ENCODE measurements at regions not wholly inside any gene's neighbourhood (a gene's known extent, or its start where the extent isn't known, plus 50 kb on each side); places are given as distances from the start of the nearest gene placed in this dataset.

DNA sequence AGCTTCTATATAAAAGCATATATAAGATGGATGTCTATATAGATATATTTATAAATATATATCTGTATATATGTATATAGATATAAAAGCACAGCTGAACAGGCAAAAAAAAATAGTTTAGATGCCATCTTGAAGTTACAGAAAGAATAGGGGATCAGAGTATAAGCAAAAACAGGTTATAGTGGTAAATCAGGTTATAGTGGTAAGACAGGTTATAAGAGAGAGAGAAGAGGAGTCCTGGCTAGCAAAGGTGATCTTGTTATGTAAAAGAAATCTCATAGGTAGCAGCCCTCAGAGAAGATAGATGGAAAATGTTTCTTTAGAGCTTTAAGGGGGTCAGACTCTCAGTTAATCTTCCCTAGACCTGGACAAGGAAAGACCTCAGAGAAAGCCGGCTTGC is 1263.1 kb downstream of the PCDH7 start:
- H3K36me3 ChIP-seq (ENCODE audit: insufficient read depth, low read length) = no peaks in the 10 kb centered on the region
- H3K9me3 ChIP-seq (ENCODE audit: low read length) = no peaks in the 10 kb centered on the region
- H3F3A ChIP-seq (ENCODE audit: insufficient read depth, low read length) = no peaks in the 10 kb centered on the region
- TF ChIP-seq, protein P1, sequence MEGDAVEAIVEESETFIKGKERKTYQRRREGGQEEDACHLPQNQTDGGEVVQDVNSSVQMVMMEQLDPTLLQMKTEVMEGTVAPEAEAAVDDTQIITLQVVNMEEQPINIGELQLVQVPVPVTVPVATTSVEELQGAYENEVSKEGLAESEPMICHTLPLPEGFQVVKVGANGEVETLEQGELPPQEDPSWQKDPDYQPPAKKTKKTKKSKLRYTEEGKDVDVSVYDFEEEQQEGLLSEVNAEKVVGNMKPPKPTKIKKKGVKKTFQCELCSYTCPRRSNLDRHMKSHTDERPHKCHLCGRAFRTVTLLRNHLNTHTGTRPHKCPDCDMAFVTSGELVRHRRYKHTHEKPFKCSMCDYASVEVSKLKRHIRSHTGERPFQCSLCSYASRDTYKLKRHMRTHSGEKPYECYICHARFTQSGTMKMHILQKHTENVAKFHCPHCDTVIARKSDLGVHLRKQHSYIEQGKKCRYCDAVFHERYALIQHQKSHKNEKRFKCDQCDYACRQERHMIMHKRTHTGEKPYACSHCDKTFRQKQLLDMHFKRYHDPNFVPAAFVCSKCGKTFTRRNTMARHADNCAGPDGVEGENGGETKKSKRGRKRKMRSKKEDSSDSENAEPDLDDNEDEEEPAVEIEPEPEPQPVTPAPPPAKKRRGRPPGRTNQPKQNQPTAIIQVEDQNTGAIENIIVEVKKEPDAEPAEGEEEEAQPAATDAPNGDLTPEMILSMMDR (IDR thresholded peaks at IDR 0.05; ENCODE audit: low read length) = no peak
- no peak for TF ChIP-seq EZH2 (IDR thresholded peaks at IDR 0.05; ENCODE audit: borderline replicate concordance, low read length)
- H3K9ac ChIP-seq (ENCODE audit: low read length) = no peak overlapping the region
- no peaks in the 10 kb centered on the region for H4K20me1 ChIP-seq (ENCODE audit: insufficient read depth, low read length)
- H3K79me2 ChIP-seq (ENCODE audit: insufficient read depth, low read length) = no peaks in the 10 kb centered on the region
- H3K27me3 ChIP-seq (ENCODE audit: insufficient read depth, low read length) = no peaks in the 10 kb centered on the region
- no peaks in the 10 kb centered on the region for H3K9me2 ChIP-seq (ENCODE audit: low read depth, low read length)
- H3K4me3 ChIP-seq (ENCODE audit: low read depth, low read length, poor library complexity, severe bottlenecking) = no peak overlapping the region
- no peak overlapping the region for H2AFZ ChIP-seq (ENCODE audit: low read length)
- no peaks in the 10 kb centered on the region for H3K4me1 ChIP-seq (ENCODE audit: insufficient read depth, low read length, severe bottlenecking)
- H3K4me2 ChIP-seq (ENCODE audit: low read length) = no peak overlapping the region
- H3K27ac ChIP-seq (ENCODE audit: low read depth, low read length, poor library complexity, severe bottlenecking) = no peak overlapping the region

DNA sequence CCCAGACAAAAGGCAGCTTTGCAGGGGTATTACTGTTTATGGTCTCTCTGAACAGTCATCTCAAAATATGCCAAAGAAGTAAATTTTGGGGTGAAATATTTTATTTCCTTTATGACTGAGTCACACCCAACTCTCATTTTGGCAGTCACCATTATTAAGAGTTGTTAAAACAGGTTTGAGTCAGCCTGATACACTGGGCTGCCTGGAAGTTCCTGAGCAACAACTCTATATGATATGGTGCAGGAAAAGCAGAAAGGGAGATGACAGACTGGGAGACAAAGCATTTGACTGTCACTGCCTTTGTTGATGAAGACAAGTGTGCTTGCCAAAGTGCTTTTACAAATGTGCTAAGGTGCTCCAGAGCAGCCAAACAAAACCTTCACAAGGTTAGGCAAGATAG is 1263.5 kb downstream of the PCDH7 start:
- Histone ChIP-seq H3K9me3 (ENCODE audit: low read length) (no peaks in the 10 kb centered on the region), H3K4me1 (ENCODE audit: insufficient read depth, low read length, severe bottlenecking) (no peaks in the 10 kb centered on the region), H3K27me3 (ENCODE audit: insufficient read depth, low read length) (no peaks in the 10 kb centered on the region), H3F3A (ENCODE audit: insufficient read depth, low read length) (no peaks in the 10 kb centered on the region), H3K4me3 (ENCODE audit: low read depth, low read length, poor library complexity, severe bottlenecking) (no peak overlapping the region), H3K79me2 (ENCODE audit: insufficient read depth, low read length) (no peaks in the 10 kb centered on the region), H2AFZ (ENCODE audit: low read length) (no peak overlapping the region), H3K36me3 (ENCODE audit: insufficient read depth, low read length) (no peaks in the 10 kb centered on the region), H3K9ac (ENCODE audit: low read length) (no peak overlapping the region), H3K4me2 (ENCODE audit: low read length) (no peak overlapping the region), H3K9me2 (ENCODE audit: low read depth, low read length) (no peaks in the 10 kb centered on the region), H4K20me1 (ENCODE audit: insufficient read depth, low read length) (no peaks in the 10 kb centered on the region), H3K27ac (ENCODE audit: low read depth, low read length, poor library complexity, severe bottlenecking) (no peak overlapping the region)
- TF ChIP-seq, protein P1 (IDR thresholded peaks at IDR 0.05; ENCODE audit: low read length) = no peak
- TF ChIP-seq EZH2 (IDR thresholded peaks at IDR 0.05; ENCODE audit: borderline replicate concordance, low read length) = no peak

DNA sequence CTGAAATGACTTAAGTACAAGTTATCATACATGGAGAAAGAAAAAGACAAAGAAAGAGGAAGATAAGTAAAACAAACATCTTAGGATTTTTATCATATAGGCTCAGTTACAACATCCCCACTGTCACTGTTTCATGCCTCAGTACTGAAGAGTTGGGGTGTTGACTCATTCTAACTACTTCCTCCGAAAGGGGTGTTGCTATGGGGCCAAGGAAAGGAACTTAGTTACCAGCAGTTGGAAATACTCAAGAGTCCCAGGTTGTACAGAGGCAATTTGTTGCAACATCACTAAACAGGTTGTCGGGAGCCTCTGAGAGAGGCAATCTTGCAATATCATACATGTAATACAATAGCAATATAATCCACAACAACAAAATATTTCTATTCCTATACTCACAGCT is 1264.7 kb downstream of the PCDH7 start:
- no peaks in the 10 kb centered on the region for H3K36me3 ChIP-seq (ENCODE audit: insufficient read depth, low read length)
- H2AFZ ChIP-seq (ENCODE audit: low read length) = no peak overlapping the region
- no peaks in the 10 kb centered on the region for H4K20me1 ChIP-seq (ENCODE audit: insufficient read depth, low read length)
- H3K79me2 ChIP-seq (ENCODE audit: insufficient read depth, low read length) = no peaks in the 10 kb centered on the region
- no peaks in the 10 kb centered on the region for H3K27me3 ChIP-seq (ENCODE audit: insufficient read depth, low read length)
- no peak overlapping the region for H3K9ac ChIP-seq (ENCODE audit: low read length)
- no peak overlapping the region for H3K4me2 ChIP-seq (ENCODE audit: low read length)
- TF ChIP-seq EZH2 (IDR thresholded peaks at IDR 0.05; ENCODE audit: borderline replicate concordance, low read length) = no peak
- TF ChIP-seq, protein P1 (IDR thresholded peaks at IDR 0.05; ENCODE audit: low read length) = no peak
- H3K9me3 ChIP-seq (ENCODE audit: low read length) = no peaks in the 10 kb centered on the region
- H3F3A ChIP-seq (ENCODE audit: insufficient read depth, low read length) = no peaks in the 10 kb centered on the region
- H3K9me2 ChIP-seq (ENCODE audit: low read depth, low read length) = no peaks in the 10 kb centered on the region
- no peaks in the 10 kb centered on the region for H3K4me1 ChIP-seq (ENCODE audit: insufficient read depth, low read length, severe bottlenecking)
- H3K4me3 ChIP-seq (ENCODE audit: low read depth, low read length, poor library complexity, severe bottlenecking) = no peak overlapping the region
- H3K27ac ChIP-seq (ENCODE audit: low read depth, low read length, poor library complexity, severe bottlenecking) = no peak overlapping the region

Data from OCI-LY1 (cell line).